ENCODE measurements at regions not wholly inside any gene's neighbourhood (a gene's known extent, or its start where the extent isn't known, plus 50 kb on each side); places are given as distances from the start of the nearest gene placed in this dataset.

DNA sequence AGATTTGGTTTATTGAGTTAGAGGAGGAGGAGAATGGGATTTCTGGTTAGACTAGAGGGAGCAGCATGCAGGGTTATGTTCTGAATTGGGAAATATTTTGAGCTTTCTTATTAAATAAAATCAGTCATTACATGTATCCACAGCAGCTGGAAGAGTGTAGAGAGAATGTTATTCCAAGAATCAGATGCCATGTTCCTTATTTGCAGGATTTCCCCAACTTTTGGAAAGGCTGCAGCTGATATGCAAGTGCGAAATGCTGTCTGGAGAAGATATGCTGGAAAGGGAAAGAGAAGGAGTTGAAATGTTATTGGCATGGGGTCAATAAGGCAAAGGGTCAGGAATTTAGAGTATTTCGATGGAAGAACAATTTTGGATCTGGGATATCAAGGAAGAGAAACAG is 255.8 kb downstream of the MTX2 start:
- Mint-ChIP-seq H3K9me3 (no peaks in the 10 kb centered on the region), H3K36me3 (ENCODE audit: insufficient read depth) (no peaks in the 10 kb centered on the region), H3K27me3 (peaks cover 47% of the 10 kb centered on the region), H3K4me1 (no peaks in the 10 kb centered on the region), H3K27ac (ENCODE audit: low read depth) (no peak overlapping the region), H3K4me3 (no peak overlapping the region)
- ATAC-seq (replicated peaks; ENCODE audit: extremely low read depth, poor library complexity, severe bottlenecking) (no peak), DNase-seq (ENCODE audit: low spot score in 2 of 2) (no peak)

DNA sequence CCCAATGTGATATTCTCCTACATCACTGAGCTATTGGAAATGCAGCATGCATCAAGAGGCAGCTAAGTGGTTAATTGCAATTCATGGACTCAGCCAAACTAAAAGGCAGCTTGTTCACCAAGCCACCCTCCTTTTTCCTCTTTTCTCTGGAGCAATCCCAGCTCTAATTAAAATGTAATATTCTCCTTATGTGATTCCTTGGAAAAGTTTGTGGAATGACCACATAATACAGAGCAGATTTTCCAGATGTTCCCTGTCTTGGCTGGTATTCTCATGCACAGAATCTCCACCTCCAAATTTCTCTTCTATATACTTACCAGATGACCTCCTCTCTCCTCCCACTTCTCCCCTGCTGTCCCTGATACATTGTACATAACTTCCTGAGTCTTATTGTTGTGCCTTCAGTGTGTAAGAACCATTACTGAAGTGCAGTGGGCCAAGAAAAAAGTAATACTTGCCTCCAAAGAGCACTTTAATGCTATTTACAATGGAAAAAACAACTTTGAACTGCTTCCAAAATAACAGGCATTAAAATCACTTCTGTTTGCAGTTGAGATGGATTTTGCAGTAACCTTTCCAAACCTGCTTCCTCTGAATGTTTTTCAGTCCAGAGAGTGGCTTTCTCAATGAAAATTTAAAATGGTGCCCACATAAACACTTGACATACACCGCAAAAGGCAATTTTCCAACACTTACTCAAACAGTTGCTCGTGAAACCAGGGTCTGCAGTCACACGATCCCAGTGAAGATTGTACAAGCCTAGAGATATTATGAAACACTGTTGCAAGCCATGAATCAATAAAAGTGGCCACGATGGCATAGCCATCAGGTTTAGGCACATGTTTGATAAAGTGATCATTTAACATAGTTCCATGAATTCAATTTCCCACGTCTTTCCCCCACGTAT is 258.0 kb downstream of the MTX2 start:
- H3K27me3 Mint-ChIP-seq: peaks cover 50% of the 10 kb centered on the region
- DNase-seq (ENCODE audit: low spot score in 2 of 2): no peak
- H3K36me3 Mint-ChIP-seq (ENCODE audit: insufficient read depth): no peaks in the 10 kb centered on the region
- H3K9me3 Mint-ChIP-seq: no peaks in the 10 kb centered on the region
- H3K4me3 Mint-ChIP-seq: no peak overlapping the region
- H3K27ac Mint-ChIP-seq (ENCODE audit: low read depth): no peak overlapping the region
- ATAC-seq (replicated peaks; ENCODE audit: extremely low read depth, poor library complexity, severe bottlenecking): no peak
- no peaks in the 10 kb centered on the region for H3K4me1 Mint-ChIP-seq

DNA sequence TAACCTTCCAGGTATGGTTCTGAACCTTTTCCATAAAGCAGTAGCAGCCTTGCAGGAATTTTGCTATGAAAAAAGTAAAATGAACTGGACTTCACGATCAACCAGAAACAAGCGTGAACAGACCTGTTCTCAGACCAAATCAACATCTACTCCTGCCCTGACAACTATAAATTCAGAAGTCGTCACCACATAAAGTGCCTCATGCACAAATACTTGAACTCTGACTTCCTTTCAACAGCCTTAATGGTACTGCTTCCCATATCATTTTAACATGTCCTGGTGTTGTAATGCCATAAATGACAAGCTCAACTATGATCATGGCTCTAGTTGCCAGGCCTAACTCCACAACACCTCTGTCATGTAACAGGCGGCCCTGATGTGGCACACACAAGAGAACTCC is 262.4 kb downstream of the MTX2 start:
- no peaks in the 10 kb centered on the region for H3K9me3 Mint-ChIP-seq
- no peak overlapping the region for H3K27ac Mint-ChIP-seq (ENCODE audit: low read depth)
- no peak overlapping the region for H3K4me3 Mint-ChIP-seq
- no peaks in the 10 kb centered on the region for H3K4me1 Mint-ChIP-seq
- H3K27me3 Mint-ChIP-seq: peaks cover 59% of the 10 kb centered on the region
- no peaks in the 10 kb centered on the region for H3K36me3 Mint-ChIP-seq (ENCODE audit: insufficient read depth)
- DNase-seq (ENCODE audit: low spot score in 2 of 2) (no peak), ATAC-seq (replicated peaks; ENCODE audit: extremely low read depth, poor library complexity, severe bottlenecking) (no peak)

DNA sequence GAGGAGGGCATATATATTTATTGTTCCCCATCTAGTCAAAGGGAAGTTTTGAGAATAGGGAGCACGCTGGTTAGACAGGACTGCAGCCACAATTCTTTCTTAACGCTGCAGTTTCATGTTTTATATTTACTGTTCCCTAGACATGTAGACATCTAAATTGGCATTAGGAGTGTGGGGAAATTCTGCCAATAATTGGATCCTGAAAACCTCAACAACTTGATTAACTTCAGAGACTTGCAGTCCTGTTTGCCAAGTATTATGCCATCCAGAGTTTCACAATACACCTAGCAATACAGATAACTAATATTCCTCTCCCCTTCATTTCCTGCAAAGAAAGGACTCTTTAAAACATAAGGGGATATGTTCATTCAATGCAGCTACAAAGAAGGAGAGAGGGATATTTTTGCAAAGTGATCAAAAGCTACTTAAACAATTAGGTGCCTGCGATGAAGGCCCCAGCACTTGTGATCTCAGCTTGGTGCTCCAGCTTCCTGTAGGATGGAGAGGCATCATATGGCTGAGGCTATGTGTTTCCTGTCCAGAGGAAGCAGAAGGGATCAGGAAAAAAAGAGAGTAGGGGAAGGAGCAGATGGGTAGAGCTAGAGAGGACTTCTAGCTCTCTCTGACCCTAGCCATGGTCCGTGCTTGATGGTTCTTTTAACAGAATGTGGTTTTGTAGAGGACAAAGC is 264.4 kb downstream of the MTX2 start:
- H3K4me3 Mint-ChIP-seq: no peak overlapping the region
- peaks cover 43% of the 10 kb centered on the region for H3K27me3 Mint-ChIP-seq
- no peak for DNase-seq (ENCODE audit: low spot score in 2 of 2)

DNA sequence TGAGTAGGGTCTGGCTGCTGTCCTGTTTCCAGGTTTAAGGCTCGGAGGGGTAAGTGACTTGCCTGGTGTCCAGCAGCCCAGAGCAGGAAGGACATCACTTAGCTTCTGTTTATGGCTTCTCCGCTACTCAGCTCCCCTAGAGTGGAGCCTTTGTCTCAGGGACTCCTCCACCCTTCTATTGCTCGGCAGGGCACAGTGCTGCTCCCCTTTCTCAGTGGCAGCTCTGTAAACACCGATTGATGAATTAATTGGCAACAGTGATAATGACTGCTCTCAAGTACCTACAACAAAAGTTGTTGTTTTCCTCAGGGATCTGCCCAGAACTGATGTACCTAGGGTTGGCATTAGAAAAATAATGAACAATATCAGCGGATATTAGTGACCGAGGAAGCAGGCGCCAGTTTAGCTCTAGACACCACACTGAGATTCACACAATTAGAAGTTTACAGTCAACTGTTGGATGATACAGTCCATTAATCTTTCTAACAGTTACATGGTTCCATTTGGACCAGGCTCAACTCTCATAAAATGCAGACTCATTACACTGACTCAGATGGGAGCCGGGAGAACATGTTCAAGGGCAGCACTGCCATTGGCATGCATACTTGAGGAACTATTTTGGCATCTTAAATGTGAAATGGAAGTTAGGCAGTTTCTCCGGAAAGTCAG is 265.7 kb downstream of the MTX2 start:
- DNase-seq (ENCODE audit: low spot score in 2 of 2) (no peak), ATAC-seq (replicated peaks; ENCODE audit: extremely low read depth, poor library complexity, severe bottlenecking) (no peak)
- no peak overlapping the region for H3K4me3 Mint-ChIP-seq
- no peaks in the 10 kb centered on the region for H3K36me3 Mint-ChIP-seq (ENCODE audit: insufficient read depth)
- H3K27ac Mint-ChIP-seq (ENCODE audit: low read depth): no peak overlapping the region
- no peaks in the 10 kb centered on the region for H3K4me1 Mint-ChIP-seq
- H3K27me3 Mint-ChIP-seq: peaks cover 30% of the 10 kb centered on the region
- H3K9me3 Mint-ChIP-seq: no peaks in the 10 kb centered on the region

More for the DNA sequence above, 264.4 kb downstream of the MTX2 start:
- no peak for ATAC-seq (replicated peaks; ENCODE audit: extremely low read depth, poor library complexity, severe bottlenecking)
- Mint-ChIP-seq H3K27ac (ENCODE audit: low read depth) (no peak overlapping the region), H3K36me3 (ENCODE audit: insufficient read depth) (no peaks in the 10 kb centered on the region), H3K9me3 (no peaks in the 10 kb centered on the region), H3K4me1 (no peaks in the 10 kb centered on the region)

DNA sequence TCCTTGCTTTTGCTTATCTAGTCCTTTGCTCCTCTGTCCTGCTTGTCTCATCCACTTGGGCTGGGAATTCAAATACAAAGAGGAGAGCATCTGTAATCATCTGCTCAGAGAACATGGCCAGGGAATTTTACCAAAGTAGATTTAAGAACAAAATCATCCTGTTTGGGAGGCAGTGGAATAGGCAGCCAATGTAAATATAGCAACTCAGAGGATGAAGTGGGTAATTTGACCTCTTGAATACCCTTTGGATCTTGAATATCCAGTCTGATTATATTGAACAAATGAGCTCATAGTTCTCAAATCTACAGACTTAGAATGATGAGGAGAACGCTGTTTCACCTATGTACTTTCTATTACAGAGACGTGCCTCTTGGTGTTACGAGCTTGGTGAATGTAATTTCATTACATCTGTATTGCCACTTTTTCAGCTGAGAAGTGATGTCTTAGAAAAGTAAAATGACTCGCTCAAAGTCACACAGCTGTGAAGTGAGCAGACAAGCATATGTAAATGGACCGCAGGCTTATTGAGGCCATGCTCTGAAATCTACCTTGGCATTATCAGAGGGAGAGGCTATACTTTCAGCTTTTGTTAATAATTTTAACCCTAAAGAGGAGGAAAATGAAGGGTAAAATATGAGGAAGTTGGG is 266.3 kb downstream of the MTX2 start:
- H3K4me1 Mint-ChIP-seq: no peaks in the 10 kb centered on the region
- DNase-seq (ENCODE audit: low spot score in 2 of 2) (no peak), ATAC-seq (replicated peaks; ENCODE audit: extremely low read depth, poor library complexity, severe bottlenecking) (no peak)
- no peaks in the 10 kb centered on the region for H3K9me3 Mint-ChIP-seq
- no peak overlapping the region for H3K27ac Mint-ChIP-seq (ENCODE audit: low read depth)
- H3K27me3 Mint-ChIP-seq: peaks cover 26% of the 10 kb centered on the region
- no peak overlapping the region for H3K4me3 Mint-ChIP-seq
- peaks cover 2% of the 10 kb centered on the region for H3K36me3 Mint-ChIP-seq (ENCODE audit: insufficient read depth)

DNA sequence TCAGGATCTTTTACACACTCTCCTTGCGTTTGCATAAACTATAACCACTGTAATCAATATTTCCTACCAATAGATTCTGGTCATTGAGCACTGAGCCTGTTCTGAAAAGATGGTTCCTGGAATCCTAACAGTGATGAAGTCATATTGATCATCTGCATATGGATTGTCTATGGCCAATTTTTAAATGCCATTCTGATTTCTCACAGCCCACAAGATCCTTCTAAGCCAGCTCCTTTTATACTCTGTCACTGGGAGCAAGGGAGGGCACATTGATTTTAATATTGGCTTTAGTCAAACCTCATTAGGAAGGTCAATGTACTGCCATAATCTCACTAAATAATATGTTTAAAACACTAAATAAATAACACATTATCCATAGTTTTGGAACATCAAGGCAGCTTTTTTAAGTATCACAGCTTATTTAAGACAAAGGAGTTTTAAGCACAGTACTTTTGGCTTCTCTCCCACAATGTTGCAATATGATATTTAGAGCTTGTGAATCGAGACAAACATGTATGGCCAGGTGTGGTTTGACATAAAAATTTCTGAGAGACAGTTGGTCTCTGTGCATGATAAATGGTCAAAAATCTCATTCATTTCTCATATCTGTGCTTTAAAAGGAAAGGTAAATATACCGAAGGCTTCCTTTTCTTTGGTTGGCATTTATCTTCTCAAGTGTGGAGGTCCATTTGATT is 267.3 kb downstream of the MTX2 start:
- Mint-ChIP-seq H3K4me3 (no peak overlapping the region), H3K4me1 (no peaks in the 10 kb centered on the region), H3K27me3 (peaks cover 26% of the 10 kb centered on the region), H3K9me3 (no peaks in the 10 kb centered on the region), H3K27ac (ENCODE audit: low read depth) (no peak overlapping the region), H3K36me3 (ENCODE audit: insufficient read depth) (peaks cover 2% of the 10 kb centered on the region)
- ATAC-seq (replicated peaks; ENCODE audit: extremely low read depth, poor library complexity, severe bottlenecking): no peak
- DNase-seq (ENCODE audit: low spot score in 2 of 2): no peak

DNA sequence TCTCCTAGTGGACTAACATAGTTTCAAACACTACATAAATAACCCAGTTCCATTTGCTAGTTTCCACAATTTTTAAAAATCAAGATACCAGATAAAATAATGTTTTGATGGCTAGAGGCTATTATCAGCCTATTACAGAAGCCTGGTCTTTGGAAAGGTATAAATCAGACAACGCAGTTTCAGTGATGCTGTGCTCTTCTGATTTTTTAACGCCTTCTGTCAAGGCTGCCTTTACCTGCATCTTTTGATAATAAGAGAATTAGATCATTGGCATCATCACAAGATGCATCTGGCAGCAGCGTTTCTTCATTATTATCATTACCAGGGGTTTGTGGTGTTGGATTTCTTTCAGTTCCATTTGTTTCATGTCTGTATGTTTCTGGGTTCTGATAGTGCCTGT is 268.7 kb downstream of the MTX2 start:
- Mint-ChIP-seq H3K27me3 (peaks cover 32% of the 10 kb centered on the region), H3K9me3 (no peaks in the 10 kb centered on the region)

DNA sequence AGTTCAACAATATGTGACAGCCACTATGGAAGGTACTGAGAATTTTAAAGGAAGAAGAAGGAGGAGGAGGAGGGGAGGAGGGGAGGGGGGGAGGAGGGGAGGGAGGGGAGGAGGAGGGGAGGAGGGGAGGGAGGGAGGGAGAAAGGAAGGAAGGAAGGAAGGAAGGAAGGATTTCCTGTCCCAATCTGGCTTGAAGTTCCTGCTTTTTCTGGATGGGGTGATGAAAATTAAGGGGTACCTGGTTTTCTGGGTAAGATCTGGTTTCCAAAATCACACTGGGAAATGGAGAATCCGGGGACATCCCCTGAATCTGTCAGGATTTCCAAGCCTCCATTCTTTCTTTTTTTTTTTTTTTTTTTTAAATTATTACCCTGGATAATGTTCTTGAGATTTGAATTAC is 271.8 kb downstream of the MTX2 start:
- DNase-seq (ENCODE audit: low spot score in 2 of 2) (no peak), ATAC-seq (replicated peaks; ENCODE audit: extremely low read depth, poor library complexity, severe bottlenecking) (no peak)
- H3K27me3 Mint-ChIP-seq: peaks cover 18% of the 10 kb centered on the region
- no peaks in the 10 kb centered on the region for H3K9me3 Mint-ChIP-seq
- peaks cover 2% of the 10 kb centered on the region for H3K36me3 Mint-ChIP-seq (ENCODE audit: insufficient read depth)
- H3K4me1 Mint-ChIP-seq: no peaks in the 10 kb centered on the region
- H3K4me3 Mint-ChIP-seq: no peak overlapping the region
- H3K27ac Mint-ChIP-seq (ENCODE audit: low read depth): no peak overlapping the region

More for the DNA sequence above, 268.7 kb downstream of the MTX2 start:
- ATAC-seq (replicated peaks; ENCODE audit: extremely low read depth, poor library complexity, severe bottlenecking): no peak
- Mint-ChIP-seq H3K4me1 (no peaks in the 10 kb centered on the region), H3K36me3 (ENCODE audit: insufficient read depth) (peaks cover 2% of the 10 kb centered on the region), H3K27ac (ENCODE audit: low read depth) (no peak overlapping the region), H3K4me3 (no peak overlapping the region)
- no peak for DNase-seq (ENCODE audit: low spot score in 2 of 2)

DNA sequence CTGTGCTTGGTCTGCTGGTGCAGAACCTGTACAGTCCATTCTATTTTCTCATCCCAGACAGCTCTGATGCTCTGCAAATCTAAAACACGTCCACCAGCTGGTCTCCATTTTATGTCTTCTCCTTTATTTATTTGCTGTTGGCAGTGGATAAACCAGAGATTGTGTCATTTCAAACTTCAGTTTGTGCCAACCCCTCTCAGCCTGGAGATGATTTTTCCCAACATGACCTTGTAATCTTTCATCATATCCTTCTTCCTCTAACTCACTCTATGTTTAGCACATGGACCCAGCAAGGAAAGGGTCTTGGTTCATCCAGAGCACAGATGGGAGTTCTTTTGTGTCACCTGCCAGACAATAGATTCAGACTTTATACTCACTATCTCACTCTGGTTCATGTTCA is 273.2 kb downstream of the MTX2 start:
- no peak overlapping the region for H3K27ac Mint-ChIP-seq (ENCODE audit: low read depth)
- no peaks in the 10 kb centered on the region for H3K9me3 Mint-ChIP-seq
- H3K27me3 Mint-ChIP-seq: peaks cover 28% of the 10 kb centered on the region
- no peaks in the 10 kb centered on the region for H3K4me1 Mint-ChIP-seq
- no peak overlapping the region for H3K4me3 Mint-ChIP-seq
- peaks cover 2% of the 10 kb centered on the region for H3K36me3 Mint-ChIP-seq (ENCODE audit: insufficient read depth)
- DNase-seq (ENCODE audit: low spot score in 2 of 2) (no peak), ATAC-seq (replicated peaks; ENCODE audit: extremely low read depth, poor library complexity, severe bottlenecking) (no peak)

DNA sequence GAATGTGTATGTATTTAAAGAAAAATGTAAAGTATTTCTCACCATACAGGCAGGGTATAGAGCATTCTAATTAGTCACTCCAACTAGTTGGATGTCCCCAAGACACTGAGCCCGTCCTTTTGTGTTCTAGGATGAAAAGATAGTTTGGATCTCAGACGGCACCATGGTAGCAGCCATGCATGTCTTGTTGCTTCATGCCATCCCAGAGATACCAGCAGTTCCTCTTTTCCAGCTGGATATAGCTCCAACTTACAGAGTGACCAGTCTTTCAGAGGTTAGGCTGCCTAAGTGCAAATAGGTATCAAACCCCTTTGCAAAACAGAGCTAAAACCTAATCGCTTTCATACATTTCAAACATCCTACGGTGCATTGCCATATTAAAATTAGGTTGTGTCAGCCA is 275.3 kb downstream of the MTX2 start:
- Mint-ChIP-seq H3K4me3 (no peak overlapping the region), H3K27me3 (peaks cover 28% of the 10 kb centered on the region)
- no peak for ATAC-seq (replicated peaks; ENCODE audit: extremely low read depth, poor library complexity, severe bottlenecking)

More for the DNA sequence above, 275.3 kb downstream of the MTX2 start:
- H3K27ac Mint-ChIP-seq (ENCODE audit: low read depth): no peak overlapping the region
- H3K4me1 Mint-ChIP-seq: no peaks in the 10 kb centered on the region
- peaks cover 2% of the 10 kb centered on the region for H3K36me3 Mint-ChIP-seq (ENCODE audit: insufficient read depth)
- DNase-seq (ENCODE audit: low spot score in 2 of 2): no peak
- no peaks in the 10 kb centered on the region for H3K9me3 Mint-ChIP-seq

Measured in central memory CD8-positive, alpha-beta T cell (primary cell).